Mesodermal cell (in vitro differentiated cells): ENCODE measurements at regions not wholly inside any gene's neighbourhood (a gene's known extent, or its start where the extent isn't known, plus 50 kb on each side); places are given as distances from the start of the nearest gene placed in this dataset.

Source experiments
- H3K27ac ChIP-seq: 2 replicates; pipeline ENCODE4 v1.7.0; 2013; ENCODE audit warnings: mild to moderate bottlenecking, low read depth, low read length, moderate library complexity; ENCODE audit not compliant: severe bottlenecking
- H3K36me3 ChIP-seq: 2 replicates; pipeline ENCODE4 v1.7.1; 2013; ENCODE audit warnings: mild to moderate bottlenecking, low read length, moderate library complexity; ENCODE audit not compliant: control insufficient read depth, insufficient read depth
- H3K4me1 ChIP-seq: one replicate; pipeline ENCODE4 v1.7.1; 2013; ENCODE audit warnings: mild to moderate bottlenecking, low read length; ENCODE audit not compliant: insufficient read depth, control insufficient read depth, poor library complexity, severe bottlenecking
- H3K4me3 ChIP-seq: 2 replicates; pipeline ENCODE4 v1.7.0; 2013; ENCODE audit warnings: low read length, control low read depth, mild to moderate bottlenecking; ENCODE audit not compliant: insufficient read depth, poor library complexity, severe bottlenecking; ENCODE audit errors: extremely low read depth
- H3K9me3 ChIP-seq: 2 replicates; pipeline ENCODE4 v1.7.1; 2013; ENCODE audit warnings: mild to moderate bottlenecking, low read length, moderate library complexity; ENCODE audit not compliant: control insufficient read depth
- WGBS, 2 experiments: methylation state at CpG; one replicate each; pipeline ENCODE4 v1.1.5; 2013; ENCODE audit warnings: missing lambda C conversion rate in 2 of 2; ENCODE audit not compliant: insufficient coverage in 2 of 2; 5-methylcytosine and 5-hydroxymethylcytosine counted together

GRCh38 chr20:46801003-46801702 lies 91.7 kb downstream of the SLC2A10 start:
- 82 to 91% methylated on average over 8 of the region's 12 CpGs for WGBS, 2 experiments
- H3K36me3 ChIP-seq = no peaks in the 10 kb centered on the region

GRCh38 chr20:46802722-46803121 lies 91.9 kb upstream of the EYA2 start:
- no peaks in the 10 kb centered on the region for H3K9me3 ChIP-seq
- no peak overlapping the region for H3K4me3 ChIP-seq
- H3K36me3 ChIP-seq = no peaks in the 10 kb centered on the region
- H3K27ac ChIP-seq = no peak overlapping the region
- 79 to 92% methylated on average over 5 of the region's 5 CpGs for WGBS, 2 experiments
- no peaks in the 10 kb centered on the region for H3K4me1 ChIP-seq

More at GRCh38 chr20:46801003-46801702, 91.7 kb downstream of the SLC2A10 start:
- Histone ChIP-seq H3K27ac (no peak overlapping the region), H3K4me1 (no peaks in the 10 kb centered on the region), H3K9me3 (no peaks in the 10 kb centered on the region), H3K4me3 (no peak overlapping the region)

GRCh38 chr20:46803123-46804020 lies 91.3 kb upstream of the EYA2 start:
- WGBS, 2 experiments = 87 to 92% methylated on average over 7 to 10 of the region's 12 CpGs
- no peak overlapping the region for H3K27ac ChIP-seq

GRCh38 chr20:46804126-46804525 lies 90.5 kb upstream of the EYA2 start:
- Histone ChIP-seq H3K4me1 (no peaks in the 10 kb centered on the region), H3K36me3 (no peaks in the 10 kb centered on the region), H3K9me3 (no peaks in the 10 kb centered on the region), H3K27ac (no peak overlapping the region), H3K4me3 (no peak overlapping the region)
- 80 to 83% methylated on average over 1 to 2 of the region's 3 CpGs for WGBS, 2 experiments

More at GRCh38 chr20:46803123-46804020, 91.3 kb upstream of the EYA2 start:
- Histone ChIP-seq H3K9me3 (no peaks in the 10 kb centered on the region), H3K36me3 (no peaks in the 10 kb centered on the region), H3K4me3 (no peak overlapping the region), H3K4me1 (no peaks in the 10 kb centered on the region)

GRCh38 chr20:46805836-46806235 lies 88.8 kb upstream of the EYA2 start:
- Histone ChIP-seq H3K27ac (no peak overlapping the region), H3K36me3 (no peaks in the 10 kb centered on the region), H3K4me1 (no peaks in the 10 kb centered on the region), H3K9me3 (no peaks in the 10 kb centered on the region), H3K4me3 (no peak overlapping the region)
- 98 to 100% methylated on average over 2 to 5 of the region's 9 CpGs for WGBS, 2 experiments

GRCh38 chr20:46807998-46808397 lies 86.6 kb upstream of the EYA2 start:
- H3K4me3 ChIP-seq = no peak overlapping the region
- 93 to 96% methylated on average over 3 to 4 of the region's 6 CpGs for WGBS, 2 experiments
- no peaks in the 10 kb centered on the region for H3K36me3 ChIP-seq
- no peaks in the 10 kb centered on the region for H3K9me3 ChIP-seq
- no peak overlapping the region for H3K27ac ChIP-seq
- no peaks in the 10 kb centered on the region for H3K4me1 ChIP-seq

GRCh38 chr20:46808565-46808964 lies 86.1 kb upstream of the EYA2 start:
- Histone ChIP-seq H3K4me1 (no peaks in the 10 kb centered on the region), H3K36me3 (no peaks in the 10 kb centered on the region), H3K9me3 (no peaks in the 10 kb centered on the region), H3K4me3 (no peak overlapping the region), H3K27ac (no peak overlapping the region)
- no CpG with 5 or more reads among the region's 1 CpG for WGBS, 2 experiments

GRCh38 chr20:46809706-46810360 lies 84.8 kb upstream of the EYA2 start:
- 88 to 92% methylated on average over 9 to 10 of the region's 12 CpGs for WGBS, 2 experiments
- Histone ChIP-seq H3K4me3 (no peak overlapping the region), H3K27ac (no peak overlapping the region), H3K4me1 (peaks cover 6% of the 10 kb centered on the region), H3K36me3 (no peaks in the 10 kb centered on the region), H3K9me3 (no peaks in the 10 kb centered on the region)

GRCh38 chr20:46810448-46811223 lies 84.0 kb upstream of the EYA2 start:
- H3K4me3 ChIP-seq = no peak overlapping the region
- H3K27ac ChIP-seq = no peak overlapping the region
- 84 to 89% methylated on average over 11 to 13 of the region's 20 CpGs for WGBS, 2 experiments
- H3K4me1 ChIP-seq = peaks cover 14% of the 10 kb centered on the region
- H3K9me3 ChIP-seq = no peaks in the 10 kb centered on the region
- no peaks in the 10 kb centered on the region for H3K36me3 ChIP-seq
